ACC112 (cell line): ENCODE measurements at regions not wholly inside any gene's neighbourhood (a gene's known extent, or its start where the extent isn't known, plus 50 kb on each side); places are given as distances from the start of the nearest gene placed in this dataset.

Source experiments
- H2AFZ ChIP-seq: fragments of 200-600 bp; sonication (generic); one replicate; pipeline ENCODE4 v1.6.0; 2017; ENCODE audit warnings: antibody characterized with exemption, low read length; ENCODE audit not compliant: unreplicated experiment
- H3K27ac ChIP-seq: fragments of 200-600 bp; sonication (generic); 2 replicates; pipeline ENCODE4 v1.5.1; 2014; ENCODE audit warnings: low read depth, mild to moderate bottlenecking, antibody characterized with exemption, low read length, moderate library complexity
- H3K27me3 ChIP-seq: fragments of 200-600 bp; sonication (generic); 2 replicates; pipeline ENCODE4 v1.6.1; 2014; ENCODE audit warnings: mild to moderate bottlenecking, antibody characterized with exemption, low read length, moderate library complexity, mixed read lengths; ENCODE audit not compliant: insufficient read depth
- H3K36me3 ChIP-seq: fragments of 200-600 bp; sonication (generic); 2 replicates; pipeline ENCODE4 v1.6.1; 2016; ENCODE audit warnings: mild to moderate bottlenecking, antibody characterized with exemption, low read length, moderate library complexity, mixed read lengths; ENCODE audit not compliant: insufficient read depth
- H3K4me1 ChIP-seq: fragments of 200-600 bp; sonication (generic); one replicate; pipeline ENCODE4 v1.6.1; 2016; ENCODE audit warnings: low read length, mixed read lengths; ENCODE audit not compliant: insufficient read depth, unreplicated experiment, control insufficient read depth
- H3K4me3 ChIP-seq: fragments of 200-600 bp; sonication (generic); 2 replicates; pipeline ENCODE4 v1.5.1; 2014; ENCODE audit warnings: mild to moderate bottlenecking, low read depth, low read length
- H3K79me2 ChIP-seq: fragments of 200-600 bp; sonication (generic); one replicate; pipeline ENCODE4 v1.6.0; 2016; ENCODE audit warnings: low read length; ENCODE audit not compliant: control insufficient read depth, unreplicated experiment, insufficient read depth

DNA sequence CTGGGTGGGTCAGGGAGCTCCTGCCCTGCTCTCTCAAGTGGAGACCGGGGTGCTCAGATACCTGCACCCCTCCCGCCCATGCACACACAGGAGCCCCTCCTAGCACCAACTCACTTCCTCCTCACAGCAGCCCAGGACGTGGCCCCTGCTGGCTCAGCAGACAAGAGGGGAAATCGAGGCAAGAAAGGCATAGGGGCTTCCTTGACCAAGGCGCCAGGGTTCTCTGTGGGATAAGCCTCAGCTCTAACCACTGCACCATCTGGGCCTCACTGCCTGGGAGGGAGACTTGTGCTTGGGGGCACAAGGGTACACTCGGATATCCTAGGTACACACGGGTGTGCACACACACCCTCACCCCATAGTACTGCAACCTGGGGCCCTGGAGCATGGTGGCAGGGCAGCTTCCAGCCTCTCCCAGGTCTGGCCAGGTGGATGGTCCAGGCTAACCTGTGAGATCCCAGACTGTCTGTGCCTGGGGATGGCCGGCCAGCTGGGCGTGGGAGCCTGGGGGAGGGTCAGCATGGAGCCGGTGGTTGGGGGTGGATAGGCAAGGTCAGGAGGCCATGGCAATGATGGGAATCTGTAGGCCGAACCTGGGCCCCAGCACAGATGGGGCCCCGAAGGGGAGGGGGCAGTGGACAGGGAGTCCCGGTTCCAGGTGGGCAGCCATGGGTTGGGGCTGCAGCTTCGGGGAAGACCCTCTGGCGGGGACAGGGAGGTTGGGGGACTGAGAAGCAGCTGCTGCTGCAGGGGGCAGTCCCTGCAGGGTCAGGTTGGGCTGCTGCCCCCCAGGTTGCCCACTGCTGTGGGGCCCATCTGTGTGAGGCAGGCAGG lies 312.4 kb downstream of the TMEM121 start:
- Histone ChIP-seq H2AFZ (no peak overlapping the region), H3K27ac (no peak overlapping the region), H3K79me2 (no peaks in the 10 kb centered on the region), H3K4me1 (no peaks in the 10 kb centered on the region), H3K4me3 (no peak overlapping the region), H3K27me3 (no peaks in the 10 kb centered on the region), H3K36me3 (no peaks in the 10 kb centered on the region)

DNA sequence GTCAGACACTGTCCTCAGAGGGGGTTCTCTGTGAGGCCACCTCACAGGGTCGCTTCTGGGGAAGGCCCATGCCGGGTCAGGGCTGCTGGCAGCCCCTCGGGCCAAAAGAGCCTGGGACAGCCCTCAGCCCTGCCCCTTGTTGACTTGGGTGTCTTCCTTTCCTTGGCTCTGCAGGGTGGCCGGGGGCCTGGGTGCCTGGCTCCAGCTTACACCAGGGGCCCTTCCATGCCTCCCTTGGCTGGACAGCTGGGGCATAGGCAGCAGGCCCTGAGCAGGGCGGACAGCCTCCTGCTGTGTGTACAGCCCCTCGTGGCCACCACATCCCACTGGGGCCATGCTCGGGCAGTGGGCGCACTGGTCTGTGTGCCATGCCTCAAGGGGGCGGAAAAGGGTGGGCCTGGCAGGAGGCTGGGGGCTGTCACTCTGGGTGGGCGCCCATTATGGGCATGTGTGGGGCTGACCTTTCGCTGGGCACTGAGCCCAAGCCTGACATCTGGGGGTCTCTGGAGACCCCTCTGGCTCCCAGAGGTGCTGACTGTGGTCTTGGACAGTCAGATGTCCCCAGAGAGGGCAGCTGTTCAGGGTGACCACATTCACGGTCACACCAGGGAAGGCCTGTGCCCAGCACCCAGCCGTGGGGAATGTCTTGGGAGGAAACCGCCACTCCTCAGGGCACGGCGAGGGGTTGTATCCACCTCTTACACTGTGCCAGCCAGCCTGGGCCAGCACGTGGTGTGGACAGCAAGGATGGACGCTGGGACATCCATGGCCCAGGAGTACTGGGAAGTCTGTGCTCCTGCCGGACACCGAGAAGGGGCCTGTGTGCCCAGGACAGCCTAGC lies 313.3 kb downstream of the TMEM121 start:
- no peaks in the 10 kb centered on the region for H3K36me3 ChIP-seq
- H3K27me3 ChIP-seq: no peaks in the 10 kb centered on the region
- H3K27ac ChIP-seq: no peak overlapping the region
- no peaks in the 10 kb centered on the region for H3K79me2 ChIP-seq
- no peak overlapping the region for H2AFZ ChIP-seq
- no peak overlapping the region for H3K4me3 ChIP-seq
- H3K4me1 ChIP-seq: no peaks in the 10 kb centered on the region

DNA sequence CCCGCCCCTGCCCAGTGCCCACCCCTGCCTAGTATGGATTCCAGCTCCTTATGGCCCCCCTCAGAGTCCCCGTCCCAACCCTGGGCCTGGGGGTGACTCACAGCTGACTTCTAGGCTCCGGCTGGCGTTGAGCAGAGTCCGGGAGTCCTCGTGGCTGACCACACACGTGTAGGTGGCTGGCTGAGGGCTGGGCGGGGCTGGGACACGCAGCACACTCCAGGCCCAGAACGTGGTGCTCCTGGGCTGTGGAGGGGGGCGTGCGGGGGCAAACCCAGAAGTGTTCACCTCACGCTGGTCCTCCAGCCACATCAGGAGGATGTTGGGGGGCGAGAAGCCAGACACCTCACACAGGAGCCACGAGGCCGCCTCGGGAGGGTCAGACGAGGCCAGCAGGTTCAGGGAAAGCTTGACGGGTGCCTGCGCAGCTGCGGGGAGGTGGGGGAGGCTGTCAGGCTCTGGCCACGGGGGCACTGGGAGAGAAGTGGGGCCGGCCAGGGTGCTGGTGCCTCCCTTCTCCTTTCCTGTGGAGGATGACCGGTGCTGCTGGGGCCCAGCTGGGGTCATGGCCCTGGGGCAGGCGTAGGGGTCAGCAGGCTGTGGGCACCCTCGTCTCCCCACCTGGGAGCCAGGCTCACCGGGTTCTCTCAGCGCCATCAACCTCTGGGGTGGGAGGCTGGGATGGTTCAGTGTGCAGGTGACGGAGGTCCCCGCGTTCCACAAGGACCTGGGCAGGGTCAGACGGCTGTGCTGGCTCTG lies 314.1 kb downstream of the TMEM121 start:
- H3K4me1 ChIP-seq: no peaks in the 10 kb centered on the region
- no peaks in the 10 kb centered on the region for H3K27me3 ChIP-seq
- H3K79me2 ChIP-seq: no peaks in the 10 kb centered on the region
- no peak overlapping the region for H2AFZ ChIP-seq
- no peak overlapping the region for H3K27ac ChIP-seq
- H3K4me3 ChIP-seq: no peak overlapping the region
- H3K36me3 ChIP-seq: no peaks in the 10 kb centered on the region

DNA sequence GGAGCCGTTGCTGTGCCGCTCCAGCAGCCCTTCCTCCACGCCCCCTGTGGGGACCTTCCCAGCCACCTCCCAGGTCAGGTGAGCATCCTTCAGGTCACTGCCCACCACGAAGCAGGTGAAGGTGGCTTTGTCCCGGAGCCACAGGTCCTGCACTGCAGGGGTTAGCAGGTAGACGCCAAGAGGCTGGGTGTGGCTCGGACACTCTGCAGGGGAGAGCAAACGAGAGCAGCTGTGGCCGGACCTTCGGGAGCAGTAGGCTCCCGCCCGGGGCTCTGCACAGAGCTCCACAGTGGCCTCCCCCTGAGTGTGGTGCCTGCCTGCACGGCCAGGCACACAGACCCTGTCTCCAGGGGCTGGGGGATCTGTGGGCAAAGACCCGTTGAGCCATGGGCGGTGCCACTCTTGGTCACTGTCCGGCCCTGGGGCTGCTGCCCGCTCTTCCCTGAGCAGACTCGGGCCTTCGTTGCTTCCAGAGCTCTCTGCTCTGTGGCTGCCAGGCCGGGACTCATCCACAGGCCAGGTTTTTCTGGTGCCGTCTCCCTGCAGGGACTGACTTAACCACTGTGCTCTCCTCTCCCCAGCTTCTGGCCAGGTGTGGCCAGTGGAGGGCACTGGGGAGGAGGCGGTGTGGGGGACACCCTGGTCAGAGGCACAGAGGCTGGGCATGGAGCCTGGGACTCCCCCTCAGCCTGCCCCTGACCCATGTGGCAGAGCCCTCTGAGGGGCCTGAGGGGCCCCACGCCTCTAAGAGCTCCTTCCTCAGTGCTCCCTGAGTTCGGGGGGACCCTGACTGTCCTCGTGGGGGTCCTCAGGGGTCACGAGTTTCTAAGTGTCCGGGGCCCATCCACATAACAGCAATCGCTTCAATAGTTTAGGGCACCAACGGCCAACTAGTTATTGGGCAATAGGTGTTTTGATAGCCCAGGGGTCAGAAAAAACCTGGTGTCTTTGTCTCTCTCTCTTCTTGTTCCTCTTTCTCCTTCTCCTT lies 314.9 kb downstream of the TMEM121 start:
- H3K4me3 ChIP-seq: no peak overlapping the region
- no peak overlapping the region for H2AFZ ChIP-seq
- H3K36me3 ChIP-seq: no peaks in the 10 kb centered on the region
- H3K79me2 ChIP-seq: no peaks in the 10 kb centered on the region
- H3K27ac ChIP-seq: no peak overlapping the region
- no peaks in the 10 kb centered on the region for H3K4me1 ChIP-seq
- no peaks in the 10 kb centered on the region for H3K27me3 ChIP-seq

GRCh38 chr14:105842105-105842504 lies 315.7 kb downstream of the TMEM121 start:
- Histone ChIP-seq H3K36me3 (no peaks in the 10 kb centered on the region), H3K4me1 (no peaks in the 10 kb centered on the region), H3K27me3 (no peaks in the 10 kb centered on the region), H3K79me2 (no peaks in the 10 kb centered on the region), H2AFZ (no peak overlapping the region), H3K4me3 (no peak overlapping the region), H3K27ac (no peak overlapping the region)

DNA sequence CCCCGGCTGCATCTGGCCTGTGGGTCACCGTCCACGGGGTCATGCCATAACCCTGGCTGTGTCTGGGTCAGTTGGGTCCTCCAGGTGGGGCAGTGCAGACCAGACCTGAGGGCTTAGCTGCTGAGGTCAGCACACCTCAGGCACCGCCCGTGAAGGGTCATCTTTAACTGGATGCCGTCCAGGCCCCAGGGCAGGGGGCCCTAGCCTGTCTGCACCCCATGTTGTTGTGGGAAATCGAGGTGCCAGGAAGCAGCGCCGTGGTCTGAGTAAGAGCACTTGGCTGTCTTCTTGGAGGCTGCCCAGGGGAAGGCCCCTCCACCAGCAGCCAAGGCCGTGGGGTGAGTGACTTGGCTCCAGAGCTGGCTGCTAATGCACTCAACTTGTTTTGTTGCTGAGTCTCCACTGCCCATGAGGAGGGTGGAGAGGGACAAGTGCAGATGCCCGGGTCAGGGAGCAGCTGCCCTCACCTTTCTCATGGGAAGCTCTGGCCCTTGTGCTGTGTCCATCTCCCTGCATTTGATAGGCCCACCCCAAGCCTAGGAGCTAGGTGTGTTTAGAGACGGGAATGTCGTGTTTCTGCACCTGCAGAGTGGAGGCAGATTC lies 317.2 kb downstream of the TMEM121 start:
- Histone ChIP-seq H3K4me1 (no peaks in the 10 kb centered on the region), H3K4me3 (no peak overlapping the region), H3K27ac (no peak overlapping the region), H3K27me3 (no peaks in the 10 kb centered on the region), H2AFZ (no peak overlapping the region), H3K79me2 (no peaks in the 10 kb centered on the region), H3K36me3 (no peaks in the 10 kb centered on the region)

GRCh38 chr14:105844047-105844630 lies 317.8 kb downstream of the TMEM121 start:
- Histone ChIP-seq H2AFZ (no peak overlapping the region), H3K79me2 (no peaks in the 10 kb centered on the region), H3K4me3 (no peak overlapping the region), H3K36me3 (no peaks in the 10 kb centered on the region), H3K27me3 (no peaks in the 10 kb centered on the region), H3K4me1 (no peaks in the 10 kb centered on the region), H3K27ac (no peak overlapping the region)

- no peak overlapping the region for H3K27ac ChIP-seq
- H3K27me3 ChIP-seq: no peaks in the 10 kb centered on the region
- no peak overlapping the region for H2AFZ ChIP-seq
- H3K79me2 ChIP-seq: no peaks in the 10 kb centered on the region
- no peaks in the 10 kb centered on the region for H3K36me3 ChIP-seq
- no peaks in the 10 kb centered on the region for H3K4me1 ChIP-seq
- no peak overlapping the region for H3K4me3 ChIP-seq
Measured at GRCh38 chr14:105844810-105845724, 318.7 kb downstream of the TMEM121 start.
